Glomerular endothelial cell (primary cell): ENCODE measurements at regions not wholly inside any gene's neighbourhood (a gene's known extent, or its start where the extent isn't known, plus 50 kb on each side); places are given as distances from the start of the nearest gene placed in this dataset.
"Not testable (repeated sequence)": the region's sequence is repeated elsewhere in the genome, so short reads cannot be mapped to it uniquely, and the experiment has no call there.

ENCODE experiments used
- DNase-seq: peaks from one replicate; pipeline ENCODE4 v3.0.0-alpha.2; 2011; ENCODE audit warnings: low read depth, low spot score; ENCODE audit errors: extremely low read depth

DNA sequence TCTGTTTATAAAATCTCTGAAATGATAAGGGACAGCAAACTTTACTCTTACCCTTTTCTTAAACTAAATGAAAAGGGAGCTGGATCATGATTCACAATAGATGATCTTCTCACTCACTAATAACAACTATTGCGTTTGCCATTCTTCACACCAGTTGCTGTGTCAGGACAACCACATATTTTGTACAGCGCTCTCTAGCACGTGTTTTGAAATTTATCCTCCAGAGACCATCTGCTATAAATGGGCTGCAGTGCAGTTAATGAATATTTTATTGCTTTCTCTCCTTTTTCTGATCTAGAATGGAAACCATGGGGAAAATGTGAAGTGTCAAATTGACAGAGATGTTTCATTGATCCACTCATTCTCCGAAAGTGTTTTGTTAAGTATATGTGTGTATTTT lies 258.4 kb upstream of the CCNH start:
- DNase-seq = no peak

DNA sequence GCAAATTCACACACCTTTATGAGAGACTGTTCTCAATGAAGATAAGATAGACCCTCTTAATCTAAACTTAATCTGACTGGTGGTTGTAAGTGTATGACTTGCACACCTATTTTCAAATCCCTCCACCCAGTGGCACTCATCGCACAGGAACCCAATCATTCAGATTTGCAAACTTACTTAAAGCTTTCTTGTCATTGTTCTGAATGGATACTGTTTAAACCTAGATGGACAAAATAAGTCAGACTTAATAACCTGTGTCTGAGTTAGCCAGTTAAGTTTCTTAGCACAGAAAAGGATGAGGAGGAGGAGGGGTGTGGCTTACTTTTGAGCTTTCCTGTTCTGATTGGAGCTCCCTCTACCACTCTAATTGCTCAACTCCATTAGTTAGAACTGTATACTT lies 252.4 kb upstream of the CCNH start:
- no peak for DNase-seq

DNA sequence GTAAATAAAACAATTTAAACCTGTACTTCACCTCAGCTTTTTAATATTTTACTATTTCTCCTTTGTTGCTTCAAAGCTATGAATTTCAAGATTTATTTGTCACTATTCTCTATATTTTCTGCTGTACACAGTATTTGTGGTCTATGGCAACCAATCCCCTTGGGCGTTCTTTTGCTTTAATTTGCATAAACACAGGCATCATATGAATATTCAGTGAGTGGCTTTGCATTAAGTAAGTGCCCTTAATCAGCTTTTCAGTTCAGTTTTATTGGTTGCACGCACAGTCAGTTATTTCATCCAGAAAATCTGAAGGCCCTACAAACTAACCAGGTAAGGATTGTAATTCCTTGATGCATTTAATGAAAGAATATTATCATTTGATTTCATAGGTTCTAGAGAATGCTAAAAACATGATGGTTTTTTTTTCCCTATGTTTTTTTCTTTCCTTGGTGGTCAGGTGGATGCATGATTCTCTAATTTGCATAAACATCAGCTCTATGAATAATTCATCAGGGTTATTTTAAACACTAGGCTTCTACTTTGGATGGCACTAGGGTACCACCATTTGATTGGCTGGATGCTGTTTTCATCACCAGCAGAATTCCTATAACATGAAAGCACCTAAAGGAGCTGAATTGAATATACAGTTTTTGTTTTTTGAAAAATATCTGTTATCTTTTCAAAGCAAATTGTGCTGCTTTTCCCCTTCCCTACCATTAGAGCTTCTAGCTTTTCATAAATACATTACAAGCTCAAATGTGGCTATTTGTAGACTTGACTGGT lies 249.2 kb upstream of the CCNH start:
- no peak for DNase-seq

DNA sequence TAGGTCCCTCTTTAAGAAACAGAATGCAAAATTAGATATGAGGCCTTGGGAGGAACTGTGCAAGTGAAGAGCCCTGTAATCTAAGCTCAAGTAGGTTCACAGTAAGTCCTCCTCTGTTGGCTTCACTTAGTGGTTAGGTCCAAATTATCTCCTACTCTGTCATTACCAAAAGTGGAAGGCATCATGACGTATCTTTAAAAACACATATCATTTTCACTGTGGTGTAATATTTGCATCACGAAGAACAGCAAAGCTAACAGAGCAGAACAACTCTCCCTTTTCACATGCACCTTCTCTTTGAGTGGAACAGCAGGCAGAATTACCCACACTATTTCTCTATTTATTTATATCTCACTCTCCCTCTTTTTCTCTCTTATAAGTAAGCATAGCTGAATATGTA lies 240.5 kb upstream of the CCNH start:
- no peak for DNase-seq

DNA sequence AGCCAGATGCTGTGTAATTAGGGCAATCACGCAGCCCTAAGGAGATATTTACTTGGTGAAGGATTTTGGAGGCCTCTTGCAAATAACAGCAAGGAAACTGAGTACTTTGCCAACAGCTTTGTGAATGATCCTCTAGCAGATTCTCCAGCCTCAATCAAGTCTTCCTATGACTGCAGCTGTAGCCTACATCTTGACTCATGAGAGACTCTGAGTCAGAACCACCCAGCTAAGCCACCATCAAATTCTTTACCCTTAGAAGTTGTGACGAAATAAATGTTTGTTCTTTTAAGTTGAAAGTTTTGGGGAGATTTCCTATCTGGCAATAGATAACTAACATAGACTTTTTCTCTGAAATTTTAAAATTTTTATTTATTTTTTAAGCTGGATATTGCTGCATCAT lies 237.6 kb upstream of the CCNH start:
- no peak for DNase-seq

DNA sequence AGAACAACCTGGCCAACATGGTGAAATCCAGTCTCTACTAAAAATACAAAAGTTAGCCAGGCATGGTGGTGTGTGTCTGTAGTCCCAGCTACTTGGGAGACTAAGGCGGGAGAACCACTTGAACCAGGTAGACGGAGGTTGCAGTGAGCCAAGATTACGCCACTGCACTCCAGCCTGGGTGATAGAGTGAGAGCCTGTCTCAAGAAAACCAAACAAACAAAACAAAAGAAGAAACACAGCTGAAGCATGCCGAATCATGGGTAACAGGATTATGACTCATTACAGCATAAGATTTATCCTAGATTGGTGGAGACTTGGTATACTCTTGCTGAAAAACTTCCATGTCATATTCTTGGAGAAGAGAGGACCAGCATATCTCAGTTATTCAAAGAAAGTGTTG lies 236.7 kb upstream of the CCNH start:
- DNase-seq = no peak

GRCh38 chr5:87645224-87645623 lies 232.5 kb upstream of the CCNH start:
- DNase-seq = no peak

DNA sequence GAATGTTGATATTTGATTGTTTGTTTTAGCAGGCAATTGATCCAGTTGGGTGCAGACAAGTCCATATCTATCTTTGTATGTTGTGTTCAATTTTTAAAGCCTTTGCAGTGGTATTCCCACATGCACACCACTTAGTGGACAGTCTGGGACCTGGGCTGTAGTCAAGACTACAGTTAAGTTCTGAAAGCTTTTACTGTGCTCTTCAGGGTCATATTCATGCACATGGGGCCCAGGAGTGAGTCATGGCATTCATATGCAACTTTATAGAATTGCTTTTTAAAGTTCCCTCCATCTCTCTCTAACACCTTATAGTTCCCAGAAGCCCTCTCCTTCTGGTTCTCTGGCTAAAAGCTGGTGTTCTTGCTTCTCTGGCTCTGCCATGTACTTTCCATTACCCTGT lies 228.2 kb upstream of the CCNH start:
- DNase-seq = no peak

DNA sequence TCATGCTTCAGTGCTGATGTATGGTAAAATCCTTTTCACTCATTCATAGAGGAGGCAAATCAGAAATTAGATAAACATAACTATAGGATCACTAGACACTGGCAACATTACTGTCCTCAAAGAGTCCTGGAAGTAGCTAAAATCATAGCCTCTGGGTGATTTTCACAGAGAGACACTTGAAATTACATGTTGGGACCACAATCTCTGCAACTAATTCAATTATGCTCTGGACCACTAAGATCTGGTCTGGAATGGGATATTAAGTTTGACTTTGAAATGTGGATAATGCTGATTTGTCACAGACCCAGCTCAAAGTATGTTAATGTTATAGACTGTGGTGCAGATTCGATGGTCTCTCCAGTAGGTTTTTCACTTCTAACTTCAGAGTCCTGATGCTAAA lies 214.6 kb upstream of the CCNH start:
- DNase-seq = no peak

DNA sequence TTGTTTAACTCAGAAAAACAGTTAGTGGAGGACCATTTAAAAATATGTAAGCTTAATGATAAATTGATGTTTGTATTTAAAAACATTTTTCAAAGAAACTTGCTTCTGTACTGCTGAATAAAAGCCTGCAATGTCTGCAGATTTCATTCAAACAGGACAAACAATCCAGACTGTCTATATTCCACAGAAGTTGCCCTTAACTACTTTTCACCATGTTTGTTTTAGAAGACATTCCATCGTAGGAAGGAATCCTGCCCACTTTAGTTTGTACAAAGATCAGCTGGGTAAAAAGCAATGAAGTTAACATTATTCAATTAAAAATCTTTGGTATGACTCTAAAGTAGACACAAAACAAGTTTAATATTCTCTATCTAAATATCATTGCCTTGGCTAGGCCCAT lies 195.7 kb upstream of the CCNH start:
- no peak for DNase-seq

DNA sequence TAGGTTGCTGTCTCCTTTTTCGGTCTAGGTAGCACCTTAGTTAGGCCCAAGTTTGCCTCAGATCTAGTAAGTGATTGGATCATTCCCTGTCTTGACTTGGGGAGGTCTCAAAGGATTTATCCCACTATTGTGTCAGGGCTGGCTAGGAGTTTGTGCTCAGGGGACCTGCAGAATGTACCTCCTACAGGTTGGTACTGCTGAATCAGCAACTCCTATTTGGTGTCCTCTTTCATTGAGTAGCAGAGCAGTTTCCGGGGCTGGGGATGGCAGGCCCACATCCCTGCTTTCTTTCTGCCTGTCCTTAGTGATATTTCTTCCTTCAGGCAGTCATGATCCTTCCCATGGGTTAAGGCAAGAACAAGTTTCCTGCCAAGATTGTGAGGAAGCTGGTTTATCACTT lies 192.9 kb upstream of the CCNH start:
- no peak for DNase-seq

DNA sequence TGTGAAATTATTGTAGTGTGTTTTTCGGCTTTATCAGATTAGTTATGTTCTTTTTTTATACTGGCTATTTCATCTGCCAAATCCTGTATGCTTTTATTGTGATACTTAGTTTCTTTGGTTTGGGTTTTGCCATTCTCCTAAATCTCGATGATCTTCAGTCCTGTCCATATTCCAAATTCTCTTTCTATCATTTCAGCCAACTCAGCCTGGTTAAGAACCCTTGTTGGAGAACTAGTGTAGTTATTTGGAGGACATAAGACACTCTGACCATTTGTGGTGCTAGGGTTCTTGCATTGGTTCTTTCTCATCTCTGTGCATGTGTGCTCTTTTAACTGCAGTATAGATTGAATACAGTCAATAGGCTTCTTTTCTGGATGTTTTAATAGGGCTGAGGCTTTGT lies 187.0 kb upstream of the CCNH start:
- DNase-seq = no peak

- no peak for DNase-seq
Measured at GRCh38 chr5:87598460-87598859, 185.7 kb upstream of the CCNH start.

GRCh38 chr5:87594566-87594965 lies 181.8 kb upstream of the CCNH start:
- no peak for DNase-seq

DNA sequence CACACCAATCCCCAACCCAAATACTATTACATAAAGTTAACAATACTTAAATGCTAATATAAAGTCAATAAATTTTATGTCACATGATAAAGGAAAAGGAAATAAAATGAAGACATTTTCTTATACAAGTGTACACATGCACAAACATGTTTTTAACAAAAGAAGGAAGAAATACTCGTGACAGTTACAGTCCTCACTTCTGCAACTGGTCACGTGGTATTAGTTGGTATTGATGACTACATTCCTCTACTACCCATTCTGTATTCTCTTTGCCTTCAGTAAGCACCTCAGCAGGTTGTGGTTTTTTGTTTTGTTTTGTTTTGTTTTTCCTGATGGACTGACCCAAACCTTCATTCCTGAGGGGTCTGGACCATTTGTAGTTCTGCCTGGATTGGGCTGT lies 176.9 kb upstream of the CCNH start:
- no peak for DNase-seq

DNA sequence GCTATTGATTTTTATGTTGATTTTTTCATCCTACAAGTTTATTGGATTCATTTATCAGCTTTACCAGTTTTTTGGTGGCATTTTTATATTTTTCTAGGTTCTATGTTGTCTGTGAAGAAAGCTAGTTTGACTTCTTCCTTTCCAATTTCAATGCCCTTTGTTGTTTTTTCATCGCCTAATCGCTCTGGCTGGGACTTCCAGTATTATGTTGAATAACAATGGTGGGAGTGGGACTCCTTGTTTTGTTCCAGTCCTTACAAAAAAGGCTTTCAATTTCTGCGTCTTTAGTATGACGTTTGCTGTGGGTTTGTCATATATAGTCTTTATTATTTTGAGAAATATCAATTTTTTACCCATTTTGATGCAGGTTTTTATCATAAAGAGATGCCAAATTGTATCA lies 175.6 kb upstream of the CCNH start:
- DNase-seq = no peak

GRCh38 chr5:87583704-87584103 lies 171.0 kb upstream of the CCNH start:
- DNase-seq = not testable (repeated sequence)

DNA sequence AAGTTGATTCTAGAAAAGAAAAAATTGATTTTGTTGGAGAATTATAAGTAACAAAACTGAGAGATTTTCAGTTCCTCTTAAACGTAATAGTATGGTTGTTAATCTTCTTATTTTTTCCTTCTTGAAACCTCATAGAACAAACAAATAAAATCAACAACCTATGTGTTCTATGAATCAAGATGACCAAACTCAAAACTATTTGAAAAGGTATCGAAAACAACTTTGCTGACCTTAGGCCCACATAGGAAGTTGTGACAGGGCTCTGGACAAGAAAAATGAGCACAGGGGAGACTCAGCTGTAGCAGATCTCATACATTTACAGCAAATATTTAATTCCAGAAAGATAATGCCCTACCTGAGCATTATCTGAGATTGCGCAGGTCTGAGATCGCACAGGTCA lies 169.4 kb upstream of the CCNH start:
- no peak for DNase-seq

DNA sequence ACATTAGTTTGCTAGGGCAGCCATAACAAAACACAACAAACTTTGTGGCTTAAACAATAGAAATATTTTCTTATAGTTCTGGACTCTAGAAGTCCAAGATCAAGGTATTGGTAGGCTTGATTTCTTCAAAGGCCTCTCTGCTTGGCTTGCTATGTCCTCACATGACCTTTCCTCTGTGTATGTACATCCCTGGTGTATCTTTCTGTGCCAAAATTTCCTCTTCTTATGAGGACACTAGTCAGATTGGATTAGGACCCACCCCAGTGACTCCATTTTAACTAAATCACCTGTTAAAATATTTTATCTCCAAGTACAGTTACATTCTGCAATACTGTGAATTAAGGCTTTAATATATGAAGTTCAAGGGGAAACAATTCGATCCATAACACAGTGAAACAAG lies 168.9 kb upstream of the CCNH start:
- DNase-seq = no peak

GRCh38 chr5:87579678-87580077 lies 166.9 kb upstream of the CCNH start:
- DNase-seq = no peak

DNA sequence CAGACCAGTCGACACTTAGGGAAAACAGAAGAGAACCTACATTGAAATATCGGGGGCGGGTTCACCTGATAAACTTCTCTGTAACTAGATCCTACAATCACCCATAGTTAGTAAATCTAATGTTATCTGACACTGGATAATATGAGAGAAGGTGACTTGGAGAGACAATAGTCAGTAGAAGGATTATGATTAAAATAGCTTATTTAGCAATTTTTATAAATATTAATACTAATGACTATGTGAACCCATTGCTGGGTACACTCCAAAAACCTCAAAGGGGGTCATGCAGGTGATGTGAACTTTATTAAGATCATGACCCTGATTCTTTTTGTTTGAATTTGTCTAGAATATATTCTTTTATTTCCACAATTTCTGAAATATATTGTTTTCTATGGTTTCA lies 164.1 kb upstream of the CCNH start:
- no peak for DNase-seq

- not testable (repeated sequence) for DNase-seq
Measured at GRCh38 chr5:87576306-87576705, 163.6 kb upstream of the CCNH start.

GRCh38 chr5:87574106-87574505 lies 161.4 kb upstream of the CCNH start:
- DNase-seq = no peak
